OCI-LY7 (cell line): ENCODE measurements at regions not wholly inside any gene's neighbourhood (a gene's known extent, or its start where the extent isn't known, plus 50 kb on each side); places are given as distances from the start of the nearest gene placed in this dataset.

Source experiments
- EZH2phosphoT487 ChIP-seq: fragments of 200-600 bp; sonication (generic); IDR thresholded peaks from 2 replicates; pipeline ENCODE4 v1.6.1; 2018; ENCODE audit warnings: low read depth, borderline replicate concordance, mild to moderate bottlenecking, mixed run types, antibody characterized with exemption, low read length, moderate library complexity, mixed read lengths
- TF ChIP-seq, protein P1 (sequence below): fragments of 200-600 bp; sonication (generic); conservative IDR thresholded peaks from 2 replicates; pipeline ENCODE4 v1.5.1; 2014; ENCODE audit warnings: mild to moderate bottlenecking, antibody characterized with exemption, low read length, moderate library complexity, mixed read lengths

GRCh38 chr21:38948377-38949069, 142.8 kb downstream of the ETS2 start:
- TF ChIP-seq, protein P1, sequence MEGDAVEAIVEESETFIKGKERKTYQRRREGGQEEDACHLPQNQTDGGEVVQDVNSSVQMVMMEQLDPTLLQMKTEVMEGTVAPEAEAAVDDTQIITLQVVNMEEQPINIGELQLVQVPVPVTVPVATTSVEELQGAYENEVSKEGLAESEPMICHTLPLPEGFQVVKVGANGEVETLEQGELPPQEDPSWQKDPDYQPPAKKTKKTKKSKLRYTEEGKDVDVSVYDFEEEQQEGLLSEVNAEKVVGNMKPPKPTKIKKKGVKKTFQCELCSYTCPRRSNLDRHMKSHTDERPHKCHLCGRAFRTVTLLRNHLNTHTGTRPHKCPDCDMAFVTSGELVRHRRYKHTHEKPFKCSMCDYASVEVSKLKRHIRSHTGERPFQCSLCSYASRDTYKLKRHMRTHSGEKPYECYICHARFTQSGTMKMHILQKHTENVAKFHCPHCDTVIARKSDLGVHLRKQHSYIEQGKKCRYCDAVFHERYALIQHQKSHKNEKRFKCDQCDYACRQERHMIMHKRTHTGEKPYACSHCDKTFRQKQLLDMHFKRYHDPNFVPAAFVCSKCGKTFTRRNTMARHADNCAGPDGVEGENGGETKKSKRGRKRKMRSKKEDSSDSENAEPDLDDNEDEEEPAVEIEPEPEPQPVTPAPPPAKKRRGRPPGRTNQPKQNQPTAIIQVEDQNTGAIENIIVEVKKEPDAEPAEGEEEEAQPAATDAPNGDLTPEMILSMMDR = no peak
- TF ChIP-seq EZH2phosphoT487 = no peak
